Ammon's horn (tissue), 1 donor: ENCODE measurements at regions not wholly inside any gene's neighbourhood (a gene's known extent, or its start where the extent isn't known, plus 50 kb on each side); places are given as distances from the start of the nearest gene placed in this dataset.
"Not testable (repeated sequence)": the region's sequence is repeated elsewhere in the genome, so short reads cannot be mapped to it uniquely, and the experiment has no call there.

ENCODE experiments used
- DNase-seq: peaks from one replicate; pipeline ENCODE4 v3.0.0-alpha.2; 2016; ENCODE audit warnings: low spot score

- no peak for DNase-seq
These were observed 992.6 kb downstream of the PCDH9 start for GRCh38 chr13:66237411-66238062.

- no peak for DNase-seq
These were observed 996.0 kb downstream of the PCDH9 start for GRCh38 chr13:66234159-66234558.

- not testable (repeated sequence) for DNase-seq
These were observed 998.2 kb downstream of the PCDH9 start for GRCh38 chr13:66231958-66232357.

GRCh38 chr13:66225072-66225471 is 1005.1 kb downstream of the PCDH9 start:
- no peak for DNase-seq

GRCh38 chr13:66224663-66225062 is 1005.5 kb downstream of the PCDH9 start:
- no peak for DNase-seq

GRCh38 chr13:66222926-66223325 is 1007.2 kb downstream of the PCDH9 start:
- no peak for DNase-seq

GRCh38 chr13:66222127-66222526 is 1008.0 kb downstream of the PCDH9 start:
- DNase-seq, result no peak

GRCh38 chr13:66219506-66219905 is 1010.6 kb downstream of the PCDH9 start:
- no peak for DNase-seq

- DNase-seq, result no peak
These were observed 1011.6 kb downstream of the PCDH9 start for GRCh38 chr13:66218583-66218982.

- no peak for DNase-seq
These were observed 1013.4 kb downstream of the PCDH9 start for GRCh38 chr13:66216728-66217127.

- DNase-seq, result no peak
These were observed 1015.7 kb downstream of the PCDH9 start for GRCh38 chr13:66214467-66214866.

GRCh38 chr13:66212511-66212910 is 1017.6 kb downstream of the PCDH9 start:
- DNase-seq, result no peak

- no peak for DNase-seq
These were observed 1019.5 kb downstream of the PCDH9 start for GRCh38 chr13:66210677-66211076.

GRCh38 chr13:66208589-66208988 is 1021.5 kb downstream of the PCDH9 start:
- no peak for DNase-seq

GRCh38 chr13:66207610-66208009 is 1022.5 kb downstream of the PCDH9 start:
- no peak for DNase-seq

- no peak for DNase-seq
These were observed 1024.3 kb downstream of the PCDH9 start for GRCh38 chr13:66205807-66206206.

GRCh38 chr13:66200555-66200954 is 1029.6 kb downstream of the PCDH9 start:
- no peak for DNase-seq

- DNase-seq, result no peak
These were observed 1034.9 kb downstream of the PCDH9 start for GRCh38 chr13:66195238-66195637.

GRCh38 chr13:66189986-66190385 is 1040.2 kb downstream of the PCDH9 start:
- DNase-seq, result no peak

GRCh38 chr13:66180836-66181235 is 1049.3 kb downstream of the PCDH9 start:
- no peak for DNase-seq

GRCh38 chr13:66171920-66172319 is 1058.2 kb downstream of the PCDH9 start:
- DNase-seq, result no peak

GRCh38 chr13:66162470-66162869 is 1067.7 kb downstream of the PCDH9 start:
- no peak for DNase-seq

GRCh38 chr13:66159511-66159910 is 1070.6 kb downstream of the PCDH9 start:
- no peak for DNase-seq

GRCh38 chr13:66154976-66155375 is 1075.2 kb downstream of the PCDH9 start:
- DNase-seq, result no peak
